NT2/D1 (cell line): ENCODE measurements at regions not wholly inside any gene's neighbourhood (a gene's known extent, or its start where the extent isn't known, plus 50 kb on each side); places are given as distances from the start of the nearest gene placed in this dataset.

Experiments
- DNase-seq: peaks from one replicate; pipeline ENCODE4 v3.0.0-alpha.2; 2011; ENCODE audit warnings: low read depth, low spot score
- H3K27me3 ChIP-seq: 2 replicates; pipeline ENCODE4 v1.6.0; 2011; ENCODE audit warnings: mild to moderate bottlenecking; ENCODE audit not compliant: insufficient read length, insufficient read depth
- H3K36me3 ChIP-seq: 2 replicates; pipeline ENCODE4 v1.6.1; 2011; ENCODE audit warnings: mild to moderate bottlenecking, low read length, mixed read lengths; ENCODE audit not compliant: insufficient read depth, insufficient read length
- H3K4me1 ChIP-seq: 2 replicates; pipeline ENCODE4 v1.5.1; 2011; ENCODE audit not compliant: insufficient read depth, insufficient read length
- H3K4me3 ChIP-seq: 2 replicates; pipeline ENCODE4 v1.5.1; 2011; ENCODE audit warnings: low read depth; ENCODE audit not compliant: insufficient read length
- H3K9ac ChIP-seq: 2 replicates; pipeline ENCODE4 v1.6.0; 2011; ENCODE audit warnings: low read depth; ENCODE audit not compliant: insufficient read length
- H3K9me3 ChIP-seq: 2 replicates; pipeline ENCODE4 v1.5.1; 2011; ENCODE audit warnings: mild to moderate bottlenecking, low read length; ENCODE audit not compliant: insufficient read depth
- SUZ12 ChIP-seq: IDR thresholded peaks from 2 replicates; pipeline ENCODE4 v1.6.1; 2011; ENCODE audit not compliant: insufficient read length, insufficient read depth; ENCODE audit errors: extremely low read depth
- YY1 ChIP-seq: IDR thresholded peaks from 2 replicates; pipeline ENCODE4 v1.6.1; 2011; ENCODE audit not compliant: insufficient read length, insufficient read depth
- ZNF274 ChIP-seq: IDR thresholded peaks from 2 replicates; pipeline ENCODE4 v1.6.1; 2011; ENCODE audit warnings: mild to moderate bottlenecking, low read depth, low read length

DNA sequence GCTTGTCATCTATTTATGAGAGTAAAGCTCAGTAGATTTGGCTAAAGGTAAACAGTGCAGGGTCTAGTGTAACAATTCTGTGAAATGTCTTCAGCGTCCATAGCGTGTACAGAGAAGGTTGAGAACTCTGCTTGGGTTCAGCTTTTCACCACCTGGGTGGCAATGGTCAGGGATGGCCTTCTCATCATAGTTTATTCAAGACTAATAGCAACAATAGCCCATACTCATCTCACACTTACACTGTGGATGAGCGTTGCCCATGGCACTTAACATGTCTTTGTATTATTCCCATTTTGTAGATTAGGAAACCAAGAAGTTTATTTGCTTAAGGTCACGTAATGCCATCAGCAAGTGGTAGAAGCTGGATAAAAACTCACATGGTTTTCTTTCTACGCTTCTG is 106.8 kb upstream of the RND3 start:
- Histone ChIP-seq H3K4me3 (no peak overlapping the region), H3K9me3 (no peaks in the 10 kb centered on the region), H3K27me3 (no peaks in the 10 kb centered on the region), H3K9ac (no peak overlapping the region), H3K36me3 (no peaks in the 10 kb centered on the region), H3K4me1 (no peaks in the 10 kb centered on the region)
- DNase-seq: no peak
- TF ChIP-seq ZNF274 (no peak), YY1 (no peak), SUZ12 (no peak)

DNA sequence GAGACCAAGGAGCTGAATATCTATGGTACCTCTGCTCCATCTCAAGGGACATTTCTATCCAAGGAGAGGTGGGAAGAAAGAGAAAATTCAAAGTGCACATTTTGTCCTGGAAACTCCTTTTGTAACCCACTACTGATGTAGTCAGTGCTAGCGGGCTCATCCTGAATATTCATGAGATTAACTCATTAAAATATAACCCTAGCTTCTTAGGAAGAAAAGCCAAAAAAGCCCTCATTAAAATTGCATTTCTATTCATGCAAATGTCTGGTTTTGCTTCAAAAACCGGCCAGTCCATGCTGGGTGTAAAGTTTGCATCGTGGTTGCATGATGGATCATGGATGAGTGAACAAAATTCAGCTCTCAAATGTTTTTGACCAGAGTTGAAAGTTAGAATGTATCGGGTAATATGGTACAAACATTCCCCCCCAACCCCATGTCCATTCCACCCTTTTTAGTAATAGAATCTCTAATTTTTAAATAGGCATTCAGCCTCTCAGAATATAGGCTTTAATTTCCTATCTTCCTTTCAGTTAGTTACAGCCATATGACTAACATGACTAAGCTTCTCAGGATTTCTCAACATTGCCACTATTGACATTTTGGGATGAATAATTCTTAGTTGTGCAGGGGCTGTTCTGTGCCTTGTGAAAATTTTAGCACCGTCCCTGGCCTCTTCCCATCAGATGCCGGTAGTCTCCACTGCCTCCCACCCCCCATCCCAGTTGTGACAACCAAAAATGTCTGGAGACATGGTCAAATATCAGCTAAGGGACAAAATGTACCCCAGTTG is 104.2 kb upstream of the RND3 start:
- Histone ChIP-seq H3K9me3 (no peaks in the 10 kb centered on the region), H3K4me1 (no peaks in the 10 kb centered on the region), H3K36me3 (no peaks in the 10 kb centered on the region), H3K9ac (no peak overlapping the region), H3K27me3 (no peaks in the 10 kb centered on the region), H3K4me3 (no peak overlapping the region)
- no peak for TF ChIP-seq ZNF274
- no peak for TF ChIP-seq YY1
- TF ChIP-seq SUZ12: no peak
- DNase-seq: no peak

DNA sequence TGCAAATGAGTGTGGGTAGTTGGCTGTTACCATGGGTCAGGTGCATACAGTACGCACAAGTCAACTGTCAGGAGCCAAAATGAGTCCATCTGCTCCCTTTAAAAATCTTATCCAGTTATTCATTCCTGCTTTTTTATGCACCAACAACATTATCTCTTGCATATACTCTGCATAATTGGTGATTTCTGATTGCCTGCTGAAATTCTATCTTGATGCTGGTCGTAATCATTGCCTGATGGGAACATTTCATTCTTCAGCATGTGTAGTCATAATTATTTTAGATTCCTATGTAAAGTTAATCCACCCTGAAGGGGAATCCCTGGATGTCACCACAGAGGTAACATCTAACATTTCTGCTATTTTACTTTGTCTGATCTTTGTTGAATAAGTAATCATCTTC is 102.2 kb upstream of the RND3 start:
- H3K36me3 ChIP-seq: no peaks in the 10 kb centered on the region
- DNase-seq: no peak
- no peaks in the 10 kb centered on the region for H3K4me1 ChIP-seq
- no peaks in the 10 kb centered on the region for H3K9me3 ChIP-seq
- TF ChIP-seq YY1 (no peak), SUZ12 (no peak), ZNF274 (no peak)
- H3K9ac ChIP-seq: no peak overlapping the region
- H3K4me3 ChIP-seq: no peak overlapping the region
- H3K27me3 ChIP-seq: no peaks in the 10 kb centered on the region

DNA sequence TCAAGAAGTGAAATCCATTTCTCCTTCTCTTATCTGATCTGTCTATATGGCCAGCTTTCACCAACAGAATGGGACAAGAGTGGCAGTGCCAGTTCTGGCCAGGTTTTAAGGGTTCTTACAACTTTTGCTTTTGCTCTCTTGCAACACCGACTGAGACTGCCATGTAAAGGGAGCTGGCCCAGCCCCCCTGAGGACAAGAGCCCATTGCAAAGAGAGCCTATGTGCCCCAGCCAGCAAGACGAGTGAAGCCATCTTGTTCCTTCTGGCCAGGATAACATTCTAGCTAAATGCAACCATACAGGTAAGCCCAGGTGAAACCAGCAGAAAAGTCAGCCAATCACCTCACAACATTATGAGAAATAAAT is 101.0 kb upstream of the RND3 start:
- Histone ChIP-seq H3K27me3 (no peaks in the 10 kb centered on the region), H3K36me3 (no peaks in the 10 kb centered on the region), H3K9me3 (no peaks in the 10 kb centered on the region), H3K9ac (no peak overlapping the region), H3K4me1 (no peaks in the 10 kb centered on the region), H3K4me3 (no peak overlapping the region)
- no peak for DNase-seq
- TF ChIP-seq YY1 (no peak), ZNF274 (no peak), SUZ12 (no peak)

DNA sequence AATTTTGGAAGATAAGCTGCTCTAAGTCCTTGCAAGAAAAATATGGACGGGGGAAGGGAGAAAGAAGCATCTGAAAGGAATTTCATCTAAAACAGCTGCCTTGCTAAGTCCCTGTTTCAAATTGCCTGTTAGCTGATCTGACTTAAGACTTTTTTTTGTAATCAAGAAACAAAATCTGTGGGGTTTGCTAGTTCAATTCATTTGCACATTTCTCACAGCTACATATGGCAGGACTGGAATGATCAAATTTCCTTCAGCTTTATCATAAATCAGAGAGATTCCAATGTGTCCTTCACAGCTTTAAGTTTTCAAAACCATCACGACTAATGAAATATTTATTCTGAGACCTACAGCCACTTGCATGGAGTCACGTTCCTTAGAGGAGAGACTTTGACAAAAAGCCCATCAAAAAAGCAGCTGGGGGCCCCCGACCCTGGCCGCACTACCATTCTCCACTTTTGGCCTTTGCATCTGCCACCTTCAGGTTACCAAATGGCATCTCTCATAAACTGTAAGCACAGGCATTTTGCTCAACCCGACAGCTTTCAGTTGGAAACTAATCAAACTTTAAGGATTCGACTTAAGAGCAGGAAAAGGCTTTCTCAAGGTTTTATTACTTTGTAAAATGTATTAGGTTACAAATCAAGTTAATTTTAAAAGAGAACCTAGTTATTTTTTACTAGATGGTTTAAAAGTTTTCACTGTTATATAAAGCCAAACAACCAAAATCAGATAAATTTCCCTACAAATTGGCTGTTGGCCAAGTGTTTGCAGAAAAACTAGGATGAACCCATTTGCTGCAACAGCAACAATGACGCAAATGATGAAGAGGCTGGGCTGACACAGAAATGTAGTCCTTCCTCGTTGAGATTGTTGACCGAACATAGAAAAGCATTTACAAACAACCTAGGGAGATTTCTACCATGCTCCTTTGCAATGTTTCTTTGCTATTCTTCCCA is 100.4 kb upstream of the RND3 start:
- TF ChIP-seq SUZ12 (no peak), ZNF274 (no peak), YY1 (no peak)
- DNase-seq: no peak
- H3K36me3 ChIP-seq: no peaks in the 10 kb centered on the region
- no peaks in the 10 kb centered on the region for H3K27me3 ChIP-seq
- H3K9me3 ChIP-seq: no peaks in the 10 kb centered on the region
- no peak overlapping the region for H3K9ac ChIP-seq
- H3K4me1 ChIP-seq: no peaks in the 10 kb centered on the region
- no peak overlapping the region for H3K4me3 ChIP-seq

DNA sequence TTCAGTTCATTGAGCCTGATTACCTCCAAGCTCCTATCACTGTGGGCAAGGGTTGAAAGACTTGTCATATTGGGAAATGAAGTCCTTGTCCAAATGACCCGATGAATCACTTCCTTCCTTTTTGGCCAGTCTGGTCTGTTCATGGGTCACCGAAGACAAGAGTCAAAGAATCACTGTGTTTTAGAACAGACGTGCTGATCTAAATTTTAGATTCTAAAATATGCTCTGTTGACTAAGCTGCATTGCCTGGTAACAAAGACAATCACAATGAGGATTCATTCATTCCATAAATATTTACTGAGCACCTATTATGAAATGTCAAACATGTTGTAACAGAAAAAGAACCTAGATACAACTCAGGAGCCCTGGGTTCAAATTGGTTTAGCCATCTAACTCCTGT is 99.4 kb upstream of the RND3 start:
- no peak for DNase-seq
- H3K36me3 ChIP-seq: no peaks in the 10 kb centered on the region
- TF ChIP-seq SUZ12 (no peak), ZNF274 (no peak), YY1 (no peak)
- no peak overlapping the region for H3K4me3 ChIP-seq
- H3K9ac ChIP-seq: no peak overlapping the region
- no peaks in the 10 kb centered on the region for H3K27me3 ChIP-seq
- no peaks in the 10 kb centered on the region for H3K4me1 ChIP-seq
- no peaks in the 10 kb centered on the region for H3K9me3 ChIP-seq
